KG1 (cell line): ENCODE measurements at regions not wholly inside any gene's neighbourhood (a gene's known extent, or its start where the extent isn't known, plus 50 kb on each side); places are given as distances from the start of the nearest gene placed in this dataset.

ENCODE experiments used
- DNase-seq: peaks from one replicate; lab custom pipeline; 2025; lab: John Stamatoyannopoulos, UW

- no peak for DNase-seq
Observed at GRCh38 chr3:187975561-187976364, 178.2 kb upstream of the LPP start.

GRCh38 chr3:187976365-187976900, 177.5 kb upstream of the LPP start:
- DNase-seq: no peak

GRCh38 chr3:187977659-187978058, 176.3 kb upstream of the LPP start:
- no peak for DNase-seq

- DNase-seq: no peak
Observed at GRCh38 chr3:187978433-187979011, 175.4 kb upstream of the LPP start.

- DNase-seq: no peak
Observed at GRCh38 chr3:187979564-187979963, 174.4 kb upstream of the LPP start.

DNA sequence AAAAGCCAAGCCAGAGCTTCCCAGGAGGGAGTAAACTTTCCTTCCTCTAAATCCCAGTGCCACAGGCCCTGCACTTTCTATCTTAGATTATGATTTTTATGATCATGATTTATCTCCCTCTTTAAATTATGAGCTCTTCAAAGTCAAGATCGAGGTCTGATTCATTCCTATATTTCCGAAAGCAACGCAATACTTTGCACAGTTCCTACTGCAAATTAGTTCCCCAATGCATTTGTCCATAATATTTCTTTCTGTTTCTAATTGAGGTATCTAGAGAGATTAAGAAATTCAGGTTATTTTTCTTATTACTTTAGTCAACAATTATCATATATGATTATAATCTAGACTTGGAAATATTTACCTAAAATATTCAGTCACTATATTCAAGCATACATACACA, 173.1 kb upstream of the LPP start:
- DNase-seq: no peak

DNA sequence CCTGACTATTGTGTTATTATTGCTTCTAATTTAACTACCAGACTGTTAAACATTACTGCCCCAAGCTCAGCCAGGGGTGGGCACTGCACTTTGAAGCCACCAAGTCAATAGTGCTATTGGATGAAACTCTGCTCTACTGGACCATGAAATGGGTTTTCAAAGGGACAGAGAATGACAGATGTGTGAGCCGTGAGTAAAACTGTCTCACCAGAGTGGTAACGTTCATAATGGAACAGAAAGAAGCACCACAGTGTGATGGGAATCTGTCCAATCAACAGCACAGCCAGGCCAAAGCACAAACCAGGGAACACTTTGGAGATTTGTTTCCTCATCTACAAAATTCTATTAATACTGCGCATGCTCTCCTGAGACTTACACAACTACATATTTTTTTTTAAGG, 171.8 kb upstream of the LPP start:
- DNase-seq: no peak

DNA sequence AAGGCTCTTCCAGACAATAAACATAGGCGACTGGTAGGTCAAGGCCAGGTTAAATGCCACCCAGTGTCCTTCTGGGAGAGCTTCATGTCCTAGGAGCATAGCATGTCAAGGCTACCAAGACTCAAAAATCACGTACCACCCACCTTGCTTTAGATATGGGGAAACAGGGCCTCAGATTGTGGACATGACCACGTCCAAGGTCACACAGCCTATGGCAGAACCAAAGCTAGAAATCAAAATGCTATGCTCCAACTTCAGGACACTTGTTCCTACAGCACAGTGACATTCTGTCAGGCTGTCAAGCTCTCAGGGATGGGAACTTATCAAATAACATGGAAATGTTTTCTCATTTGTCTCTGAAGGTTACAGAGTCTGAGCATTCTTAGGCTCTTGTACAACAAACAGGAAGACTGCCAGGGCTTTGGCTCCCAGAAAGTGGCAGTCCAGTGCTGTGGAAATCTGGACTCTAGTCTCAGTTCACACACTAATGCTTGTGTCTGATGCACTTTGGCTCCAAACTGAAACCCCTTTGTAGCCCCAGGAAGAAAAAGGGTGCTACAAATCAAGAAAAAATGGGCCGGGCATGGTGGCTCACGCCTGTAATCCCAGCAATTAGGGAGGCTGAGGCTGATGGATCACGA, 170.4 kb upstream of the LPP start:
- no peak for DNase-seq

GRCh38 chr3:187985647-187986046, 168.3 kb upstream of the LPP start:
- DNase-seq: no peak

GRCh38 chr3:187986514-187986934, 167.4 kb upstream of the LPP start:
- peak; percentile 43 for DNase-seq

GRCh38 chr3:187987187-187987586, 166.8 kb upstream of the LPP start:
- no peak for DNase-seq

DNA sequence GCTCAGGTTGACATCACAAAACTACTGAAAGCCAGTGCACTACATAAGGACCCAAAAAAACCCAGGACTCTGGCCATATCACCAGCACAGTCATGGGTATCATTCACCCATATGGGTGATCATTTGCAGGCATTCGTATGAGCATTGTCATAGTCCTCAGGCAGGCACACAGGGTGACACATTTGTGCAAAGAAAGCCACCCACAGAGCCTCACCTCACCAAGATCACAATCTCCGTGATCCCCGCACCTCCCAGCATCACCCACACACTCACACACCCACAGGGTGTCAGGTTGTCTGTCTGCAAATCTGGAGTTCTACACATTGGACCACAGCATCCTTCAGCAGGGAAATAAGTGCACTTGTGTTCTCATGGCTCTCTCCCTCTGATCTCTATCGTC, 166.0 kb upstream of the LPP start:
- no peak for DNase-seq

- DNase-seq: no peak
Observed at GRCh38 chr3:187989575-187990153, 164.3 kb upstream of the LPP start.

GRCh38 chr3:187992609-187993008, 161.3 kb upstream of the LPP start:
- no peak for DNase-seq

- DNase-seq: no peak
Observed at GRCh38 chr3:187994221-187995042, 159.5 kb upstream of the LPP start.

DNA sequence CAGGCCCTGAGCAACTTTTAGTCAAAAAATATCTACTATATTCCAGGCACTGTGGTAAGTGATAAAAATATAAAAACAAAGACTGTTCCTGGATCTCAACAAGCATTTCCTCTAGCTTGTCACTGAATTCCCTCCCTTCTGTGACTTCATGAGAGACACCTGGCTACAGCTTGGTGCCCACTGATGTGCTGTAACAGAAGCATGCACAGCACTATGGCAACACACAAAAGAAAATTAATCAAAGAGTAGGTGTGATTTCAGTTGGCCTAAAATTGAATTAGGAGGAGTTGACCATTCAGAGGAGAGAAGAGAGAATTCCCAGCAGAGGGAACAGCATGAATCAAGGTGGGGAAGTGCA, 158.9 kb upstream of the LPP start:
- DNase-seq: no peak

- DNase-seq: no peak
Observed at GRCh38 chr3:187995667-187996066, 158.3 kb upstream of the LPP start.

DNA sequence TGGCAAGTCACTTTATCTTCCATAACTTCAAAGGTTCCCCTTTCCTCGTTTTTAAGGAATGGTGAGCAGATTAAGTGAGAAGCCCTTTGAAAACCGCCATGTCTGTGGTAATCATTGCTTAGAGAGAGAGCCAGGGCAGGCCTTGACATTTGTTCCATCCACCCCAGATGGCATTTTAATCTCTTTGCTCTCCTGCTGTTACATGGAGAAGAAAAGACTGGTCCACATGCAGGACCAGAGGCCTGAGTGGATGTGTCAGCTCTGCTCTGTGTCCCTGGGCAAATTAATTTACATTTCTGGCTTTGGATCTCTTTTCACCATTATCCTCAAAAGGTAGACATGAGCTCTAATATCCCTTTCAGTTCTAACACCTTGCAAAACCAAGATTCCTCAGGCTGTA, 157.3 kb upstream of the LPP start:
- no peak for DNase-seq

DNA sequence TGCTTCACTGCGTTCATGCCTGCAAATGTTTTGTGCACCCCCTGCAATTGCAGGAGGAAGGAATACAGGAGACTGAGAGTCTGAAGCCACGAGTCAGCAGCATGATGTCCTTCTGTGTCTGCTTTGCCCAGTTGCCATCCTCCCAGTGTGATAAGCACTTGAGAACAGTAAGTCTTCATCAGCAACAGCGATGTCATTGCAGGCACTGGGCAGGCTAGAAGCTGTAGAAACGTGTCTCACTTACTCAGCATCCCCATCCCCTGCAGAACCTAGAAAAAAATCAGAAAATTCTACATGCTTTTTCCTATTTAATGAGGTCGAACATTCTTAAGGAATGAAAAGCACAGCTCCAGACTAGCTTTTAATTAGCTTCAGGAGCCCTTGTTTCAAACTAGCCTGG, 156.5 kb upstream of the LPP start:
- no peak for DNase-seq

DNA sequence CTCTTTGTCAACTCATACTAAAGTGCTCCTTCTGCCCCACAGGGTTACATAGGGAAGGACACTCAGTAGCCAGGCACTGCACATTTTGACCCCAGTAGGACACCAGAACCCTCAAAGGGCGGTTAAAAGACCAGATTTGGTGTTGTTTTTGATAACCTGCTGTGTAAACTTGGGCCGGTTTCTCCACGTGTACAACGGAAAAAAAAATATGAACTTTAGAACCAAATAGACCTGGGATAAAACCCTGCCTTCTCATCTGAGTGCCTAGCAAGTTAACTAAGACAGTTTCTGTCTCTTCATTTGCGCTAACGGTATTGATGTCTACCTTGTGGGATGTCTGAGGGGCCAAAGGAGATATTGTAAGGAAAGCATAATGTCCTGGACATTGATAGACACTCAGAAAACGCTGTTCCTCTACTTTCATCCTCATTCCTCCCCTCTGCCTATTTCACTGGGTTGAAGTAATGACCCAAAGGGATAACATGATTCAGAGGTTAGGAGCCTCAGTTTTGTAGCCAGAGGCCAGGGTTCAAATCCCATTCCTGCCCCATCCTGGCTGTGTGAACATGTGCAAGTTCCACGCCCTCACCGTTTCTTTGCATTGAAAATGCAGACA, 155.9 kb upstream of the LPP start:
- no peak for DNase-seq

DNA sequence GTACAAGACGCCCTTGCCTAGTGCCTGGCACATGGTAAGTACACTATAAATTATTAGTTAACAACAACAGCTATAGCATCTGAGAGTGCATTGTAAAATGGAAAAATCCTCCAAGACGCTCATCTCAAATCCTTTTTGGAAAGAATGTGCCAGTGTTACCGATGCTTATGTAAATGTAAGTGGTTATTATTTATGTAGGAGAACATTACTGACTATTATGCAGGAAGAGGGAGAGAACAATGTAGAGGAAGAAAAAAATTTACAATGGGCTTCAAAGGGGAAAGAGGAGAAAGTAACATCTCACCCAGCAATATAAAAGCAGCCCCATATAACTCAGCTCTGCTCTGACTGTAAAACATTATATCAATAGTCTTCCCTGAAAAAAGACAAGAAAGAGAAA, 155.3 kb upstream of the LPP start:
- DNase-seq: no peak

DNA sequence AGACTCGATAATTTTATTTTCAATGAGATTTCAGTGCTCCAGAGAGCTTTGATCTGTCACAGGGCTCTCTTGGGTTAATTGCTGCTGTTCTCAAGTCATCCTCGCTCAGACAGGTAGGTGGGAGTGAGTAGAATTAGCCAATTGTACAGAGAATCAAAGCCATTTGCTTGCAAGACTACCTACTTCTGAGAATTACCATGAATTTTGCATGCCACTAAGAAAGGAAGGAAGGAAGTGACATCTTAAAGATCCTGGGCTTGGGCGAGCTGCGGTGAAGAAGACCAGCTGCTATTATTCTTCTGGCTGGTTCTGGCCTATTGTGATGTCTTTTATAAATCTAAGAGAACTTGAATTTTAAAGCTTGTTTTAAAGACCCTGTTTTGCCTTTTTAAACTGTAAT, 154.1 kb upstream of the LPP start:
- peak; percentile 42 for DNase-seq
